ENCODE measurements at regions not wholly inside any gene's neighbourhood (a gene's known extent, or its start where the extent isn't known, plus 50 kb on each side); places are given as distances from the start of the nearest gene placed in this dataset.

- no peak for TF ChIP-seq CTCF (IDR thresholded peaks at IDR 0.05; ENCODE audit: poor library complexity)
- TF ChIP-seq EZH2 (IDR thresholded peaks at IDR 0.05; ENCODE audit: borderline replicate concordance) = no peak
Observed at GRCh38 chr2:104758199-104758620, 95.7 kb upstream of the POU3F3 start.
